NCI-H748 (cell line): ENCODE measurements at regions not wholly inside any gene's neighbourhood (a gene's known extent, or its start where the extent isn't known, plus 50 kb on each side); places are given as distances from the start of the nearest gene placed in this dataset.

Source experiments
- DNase-seq: peaks from one replicate; lab custom pipeline; 2025; ENCODE audit not compliant: unreplicated experiment; lab: John Stamatoyannopoulos, UW

- no peak for DNase-seq
Observed at GRCh38 chr2:2855297-2855696, 522.3 kb downstream of the EIPR1 start.

- no peak for DNase-seq
Observed at GRCh38 chr2:2853346-2853745, 522.3 kb upstream of the MYT1L start.

DNA sequence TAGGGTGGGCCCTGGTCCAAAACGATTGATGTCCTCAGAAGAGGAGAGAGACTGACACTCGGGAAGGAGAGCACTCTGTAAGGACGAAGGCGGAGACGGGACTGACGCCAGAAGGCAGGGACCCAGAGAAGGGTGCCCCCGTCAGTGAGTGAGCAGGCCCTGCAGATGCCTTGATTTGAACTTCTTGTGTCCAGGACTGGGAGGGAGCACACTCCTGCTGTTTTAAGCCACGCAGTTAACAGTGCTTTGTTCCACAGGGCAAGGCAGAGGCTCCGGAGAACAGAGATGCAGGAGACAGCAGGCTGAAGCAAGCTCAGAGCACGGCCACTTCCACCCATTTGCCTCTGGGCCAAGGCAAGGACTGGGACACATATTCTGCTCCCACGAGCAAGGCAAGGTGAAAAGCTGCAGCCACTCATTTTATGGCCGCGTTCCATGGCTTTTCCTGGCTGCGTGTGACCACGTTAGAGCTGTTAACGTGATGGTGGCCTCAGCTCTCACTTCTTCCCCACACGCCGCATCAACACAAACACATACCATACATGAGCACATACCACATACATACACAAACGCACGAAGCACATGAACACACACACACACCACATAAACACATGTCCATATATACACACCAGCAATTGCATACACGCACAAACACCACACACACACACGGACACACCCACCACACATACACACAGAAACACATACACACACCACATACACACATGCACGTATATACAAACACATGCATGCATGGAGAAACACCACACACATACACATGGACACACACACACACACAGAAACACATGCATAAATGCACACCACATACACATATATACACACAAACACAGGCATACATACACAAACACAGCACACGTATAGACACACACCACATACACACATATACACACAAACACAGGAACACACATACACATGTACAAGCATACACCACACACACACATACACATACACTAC is 521.0 kb upstream of the MYT1L start:
- DNase-seq, result no peak

DNA sequence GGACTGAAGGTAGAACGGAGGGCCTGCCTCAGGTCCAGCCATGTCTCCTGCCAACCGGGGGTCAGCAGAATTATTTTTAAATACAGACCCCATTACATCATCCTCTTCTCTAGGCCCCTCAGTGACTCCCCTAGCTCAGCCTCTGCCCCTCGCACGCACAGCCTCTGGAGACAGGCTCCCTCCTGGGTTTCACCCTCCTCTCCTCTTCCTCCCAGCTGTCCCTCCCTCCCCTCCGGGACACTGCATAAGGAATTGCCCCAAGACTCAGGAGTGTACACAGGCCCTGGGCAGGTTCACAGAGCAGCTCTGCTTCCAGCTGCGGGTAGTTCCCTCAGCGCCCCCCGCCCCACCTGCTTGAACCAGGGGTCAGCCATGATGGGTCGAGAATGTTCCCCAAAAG is 520.2 kb upstream of the MYT1L start:
- DNase-seq, result no peak

GRCh38 chr2:2850859-2851258 is 519.8 kb upstream of the MYT1L start:
- no peak for DNase-seq

GRCh38 chr2:2850218-2850755 is 519.2 kb upstream of the MYT1L start:
- DNase-seq, result no peak

DNA sequence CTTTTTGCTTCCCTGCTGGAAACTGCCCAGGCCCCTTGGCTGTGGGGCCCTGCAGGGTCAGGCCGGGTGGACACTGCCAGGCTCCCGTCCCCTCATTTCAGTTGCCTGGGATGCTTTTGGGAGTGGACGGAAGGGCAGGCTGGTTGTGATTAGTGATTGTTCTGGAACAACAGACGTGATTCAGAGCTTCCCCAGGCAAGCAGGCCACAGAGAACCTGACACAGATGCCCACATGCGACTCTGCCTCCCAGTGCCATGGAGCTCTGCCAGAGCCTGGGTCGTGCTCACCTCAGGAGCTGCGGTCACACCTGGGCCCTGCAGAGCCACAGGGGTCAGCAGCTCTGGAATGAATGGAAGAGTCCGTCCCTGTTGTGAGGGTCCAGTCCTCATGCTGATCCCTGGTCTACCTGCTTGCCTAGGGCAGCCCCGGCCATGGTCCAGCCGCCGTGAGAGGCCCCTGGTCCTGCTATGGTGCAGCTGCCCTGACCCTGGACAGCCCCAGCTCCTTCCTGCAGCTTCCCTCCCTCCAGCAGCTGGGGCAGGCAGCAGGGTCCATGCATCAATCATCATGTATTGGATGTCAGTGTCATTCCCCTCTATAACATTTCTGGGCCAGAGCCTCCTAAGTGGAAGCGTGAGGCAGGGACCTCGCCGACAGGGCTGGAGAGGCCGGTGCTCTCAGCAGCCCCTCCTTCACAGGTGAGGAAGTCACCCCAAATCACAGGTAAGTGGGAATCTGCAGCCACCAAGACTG is 518.6 kb upstream of the MYT1L start:
- DNase-seq, result no peak

- peak; percentile 71 for DNase-seq
Observed at GRCh38 chr2:2848621-2849333, 517.7 kb upstream of the MYT1L start.

DNA sequence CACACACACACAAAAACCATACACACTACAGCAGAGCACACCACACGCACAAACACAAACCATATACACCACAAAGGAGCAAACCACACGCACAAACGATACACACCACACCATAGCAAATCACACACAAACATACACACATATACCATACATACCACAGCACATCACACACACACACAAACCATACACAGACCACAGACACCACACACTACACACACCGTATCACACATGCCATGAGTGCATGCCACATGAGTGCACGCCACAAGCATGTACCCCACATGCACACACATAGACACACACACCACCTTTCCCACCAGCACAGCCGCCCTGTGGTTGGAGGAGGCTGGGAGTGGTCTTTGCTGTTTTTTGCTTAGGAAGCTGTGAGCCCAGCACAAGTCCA is 517.1 kb upstream of the MYT1L start:
- no peak for DNase-seq

- DNase-seq, result peak; percentile 59
Observed at GRCh38 chr2:2847209-2847676, 516.2 kb upstream of the MYT1L start.

- peak; percentile 97 for DNase-seq
Observed at GRCh38 chr2:2846332-2847208, 515.5 kb upstream of the MYT1L start.

DNA sequence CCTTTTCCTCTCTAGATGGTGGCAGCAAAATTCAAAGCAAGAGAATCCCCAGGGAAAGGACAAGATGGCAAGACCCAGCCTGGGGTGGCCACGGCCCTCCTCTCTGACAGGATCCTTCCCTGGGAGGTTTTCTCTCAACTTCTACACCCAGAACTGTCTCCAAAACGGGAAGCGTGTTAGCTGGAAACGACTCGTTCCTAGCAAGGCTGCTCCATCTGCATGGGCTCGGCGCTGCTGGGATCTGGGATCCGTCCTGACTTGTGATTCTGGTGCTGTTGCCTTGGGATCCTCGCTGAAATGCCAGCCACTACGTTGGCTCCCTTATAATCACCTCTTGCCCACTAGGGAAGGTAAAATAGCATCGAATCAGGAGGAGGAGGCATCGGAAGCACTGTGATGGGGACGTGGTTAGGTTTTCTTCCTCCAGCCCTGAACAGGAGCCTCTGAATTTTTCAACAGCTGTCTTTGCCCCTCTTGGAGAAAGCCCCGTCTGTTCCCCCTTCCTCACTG is 514.8 kb upstream of the MYT1L start:
- DNase-seq, result no peak

GRCh38 chr2:2845267-2845666 is 514.2 kb upstream of the MYT1L start:
- DNase-seq, result no peak

DNA sequence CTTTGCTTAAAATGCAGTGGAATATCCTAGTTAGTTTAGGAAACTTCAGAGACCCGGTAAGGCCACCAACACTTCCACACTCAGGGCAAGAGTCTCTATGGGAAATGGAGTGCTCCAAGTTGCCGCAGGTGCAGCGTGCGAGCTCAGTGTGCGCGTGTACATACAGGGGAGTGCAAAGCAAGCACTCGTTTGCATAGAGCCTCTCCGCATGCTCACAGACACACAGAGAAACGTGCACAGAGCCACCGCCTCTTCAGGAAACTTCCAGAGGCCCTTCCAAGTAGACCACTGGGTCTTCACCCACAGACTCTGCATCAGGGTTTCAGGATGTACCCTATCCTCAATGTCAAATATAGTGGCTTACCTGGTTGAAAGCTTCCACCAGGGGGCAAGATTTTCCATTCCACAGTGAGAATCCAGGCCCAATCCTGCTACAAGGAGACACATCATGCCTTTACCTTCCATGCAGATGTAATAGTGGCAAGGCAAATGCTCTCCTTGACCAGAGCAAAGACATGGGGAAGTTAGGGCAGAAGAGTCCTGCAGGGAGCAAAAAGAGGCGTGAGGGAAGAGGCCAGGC is 513.0 kb upstream of the MYT1L start:
- DNase-seq, result peak; percentile 39

GRCh38 chr2:2842466-2842865 is 511.4 kb upstream of the MYT1L start:
- no peak for DNase-seq

GRCh38 chr2:2840681-2841300 is 509.7 kb upstream of the MYT1L start:
- peak; percentile 74 for DNase-seq

GRCh38 chr2:2839782-2840531 is 508.9 kb upstream of the MYT1L start:
- no peak for DNase-seq

DNA sequence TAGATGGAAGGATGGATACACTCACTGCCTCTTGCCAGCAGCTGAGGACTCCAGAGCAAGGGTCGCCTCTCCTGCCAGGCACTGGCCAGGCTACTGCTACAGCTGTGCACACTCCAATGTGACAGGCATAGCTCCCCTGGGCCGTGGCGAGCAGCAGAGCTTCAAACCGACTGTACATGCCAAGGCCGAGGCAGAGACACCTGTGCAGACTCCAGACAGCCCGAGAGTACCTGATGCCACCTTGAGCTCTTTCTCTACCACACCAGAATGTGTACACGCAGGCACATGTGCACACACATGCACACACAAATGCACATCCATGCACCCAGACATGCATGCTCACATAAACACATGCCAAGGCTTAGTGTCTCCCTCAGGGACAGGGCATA is 508.3 kb upstream of the MYT1L start:
- no peak for DNase-seq

DNA sequence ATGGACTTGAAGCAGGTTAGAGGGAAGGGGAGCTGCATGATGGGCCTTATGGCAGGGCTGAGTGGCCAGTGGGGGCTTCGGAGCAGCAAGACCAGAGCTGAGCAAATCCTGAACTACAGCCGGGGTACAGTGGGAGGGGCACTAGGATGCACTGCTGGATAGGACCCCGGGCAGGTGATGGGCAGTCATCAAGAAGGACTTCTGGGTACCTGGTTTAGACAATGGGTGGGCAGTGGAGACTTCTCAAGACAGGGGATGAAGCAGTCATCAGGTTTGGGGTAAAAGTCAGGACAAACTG is 507.4 kb upstream of the MYT1L start:
- DNase-seq, result no peak
